Muscle of back (tissue), 3 donors: ENCODE measurements at regions not wholly inside any gene's neighbourhood (a gene's known extent, or its start where the extent isn't known, plus 50 kb on each side); places are given as distances from the start of the nearest gene placed in this dataset.

Experiments
- DNase-seq, 3 donors: peaks; one replicate each; pipeline versions ENCODE4 v3.0.0 to v3.0.0-alpha.2; 2013

DNA sequence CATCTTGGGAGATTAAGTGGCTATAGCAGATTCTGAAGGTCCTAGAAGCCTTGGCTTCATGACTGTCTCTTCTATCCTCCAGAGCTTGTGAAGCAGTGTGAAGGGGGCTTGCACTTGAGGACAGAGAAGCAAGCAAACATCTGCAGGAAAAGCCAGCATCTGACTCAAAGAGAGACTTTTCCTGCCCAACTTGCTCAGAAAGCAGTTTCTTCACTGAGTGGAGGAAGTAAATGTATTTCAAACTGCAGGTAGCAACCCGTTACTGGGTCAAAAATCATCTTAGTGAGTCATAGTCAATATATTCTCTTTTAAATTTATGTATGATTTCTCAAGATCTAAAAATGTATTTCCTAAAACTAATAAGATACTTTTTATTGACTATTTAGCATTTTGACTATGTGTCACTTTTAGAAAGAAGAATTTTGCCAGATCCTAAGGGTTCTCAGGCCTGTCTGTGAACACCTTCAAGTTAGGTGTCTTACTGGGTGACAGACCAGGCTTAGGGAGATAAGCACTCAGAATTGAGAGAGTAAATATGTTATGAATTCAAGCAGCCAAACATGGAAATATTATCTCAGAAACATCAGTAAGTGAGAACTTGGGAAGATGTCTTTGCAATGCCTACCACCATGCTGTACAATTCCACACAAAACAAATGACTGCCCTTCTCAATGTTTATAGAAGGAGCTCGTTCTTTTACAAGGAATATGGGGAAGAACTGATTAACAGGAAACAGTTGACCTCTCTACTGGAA is 72.6 kb upstream of the DMAC1 start:
- DNase-seq = no peak

DNA sequence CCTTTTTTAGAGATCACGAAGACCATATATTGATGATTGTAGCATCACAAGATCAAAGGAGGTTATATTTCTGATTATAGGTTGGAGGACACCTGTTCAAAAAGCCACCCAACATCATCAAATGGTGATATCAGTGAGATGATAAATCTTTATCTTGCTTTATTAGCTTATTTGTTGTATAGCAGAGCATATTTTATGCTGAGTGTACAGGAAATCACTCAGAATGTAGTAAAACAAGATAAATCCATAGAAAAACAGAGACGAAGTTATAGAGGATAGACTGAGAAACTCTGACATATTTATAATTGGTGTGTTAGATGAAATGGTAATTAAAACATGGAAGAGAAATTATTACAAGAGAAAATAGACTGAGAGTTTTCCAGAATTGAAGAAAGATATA is 69.8 kb upstream of the DMAC1 start:
- DNase-seq = no peak

DNA sequence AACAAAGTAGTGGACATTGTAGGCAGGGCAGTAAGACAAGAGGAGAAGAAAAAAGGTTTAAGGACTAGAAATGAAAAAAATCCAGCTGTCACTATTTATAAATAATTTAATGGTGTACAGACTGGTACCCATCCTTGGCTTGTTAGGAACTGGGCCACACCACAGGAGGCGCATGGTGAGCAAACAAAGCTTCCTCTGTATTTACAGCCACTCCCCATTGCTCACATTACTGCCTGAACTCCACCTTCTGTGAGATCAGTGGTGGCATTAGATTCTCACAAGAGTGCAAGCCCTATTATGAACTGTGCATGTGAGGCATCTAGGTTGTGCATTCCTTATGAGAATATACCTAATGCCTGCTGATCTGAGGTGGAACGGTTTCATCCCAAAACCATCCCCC is 62.6 kb upstream of the DMAC1 start:
- no peak for DNase-seq

DNA sequence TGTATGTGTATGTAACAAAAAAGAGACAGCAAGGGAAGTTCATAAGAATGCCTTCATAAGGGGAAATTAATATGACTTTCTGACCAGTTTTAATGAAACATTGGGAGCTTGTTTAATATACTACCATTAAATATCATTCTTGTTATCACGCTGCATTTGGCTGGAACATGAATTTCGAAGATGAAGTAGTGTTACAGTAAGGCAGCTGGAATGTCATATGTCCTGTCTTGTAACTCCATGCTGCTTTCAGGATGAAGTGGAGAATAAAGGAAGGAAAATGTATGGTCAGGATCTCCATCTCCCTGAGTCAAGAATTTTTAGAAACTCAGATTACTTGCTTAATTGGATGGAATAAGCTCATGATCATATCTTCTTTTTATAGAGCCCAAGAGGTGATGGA is 61.5 kb upstream of the DMAC1 start:
- DNase-seq = no peak

DNA sequence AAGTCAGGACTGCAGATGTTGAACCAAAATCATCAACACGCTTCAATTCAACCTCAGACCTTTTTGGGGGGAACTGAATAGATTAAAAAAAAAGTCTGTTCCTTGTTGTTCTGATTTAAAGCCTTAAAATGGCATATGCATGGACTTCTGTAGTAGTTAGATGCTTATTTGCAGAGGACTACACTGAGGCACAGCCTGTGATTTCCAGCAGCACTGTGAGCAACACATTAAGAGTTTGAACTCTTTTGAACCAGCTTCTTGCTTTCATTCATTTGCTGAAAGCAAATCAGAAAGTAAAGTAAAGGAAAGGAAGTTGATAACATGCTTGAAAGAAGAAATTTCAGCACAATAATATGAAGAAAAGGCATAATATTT is 60.7 kb upstream of the DMAC1 start:
- DNase-seq = no peak

DNA sequence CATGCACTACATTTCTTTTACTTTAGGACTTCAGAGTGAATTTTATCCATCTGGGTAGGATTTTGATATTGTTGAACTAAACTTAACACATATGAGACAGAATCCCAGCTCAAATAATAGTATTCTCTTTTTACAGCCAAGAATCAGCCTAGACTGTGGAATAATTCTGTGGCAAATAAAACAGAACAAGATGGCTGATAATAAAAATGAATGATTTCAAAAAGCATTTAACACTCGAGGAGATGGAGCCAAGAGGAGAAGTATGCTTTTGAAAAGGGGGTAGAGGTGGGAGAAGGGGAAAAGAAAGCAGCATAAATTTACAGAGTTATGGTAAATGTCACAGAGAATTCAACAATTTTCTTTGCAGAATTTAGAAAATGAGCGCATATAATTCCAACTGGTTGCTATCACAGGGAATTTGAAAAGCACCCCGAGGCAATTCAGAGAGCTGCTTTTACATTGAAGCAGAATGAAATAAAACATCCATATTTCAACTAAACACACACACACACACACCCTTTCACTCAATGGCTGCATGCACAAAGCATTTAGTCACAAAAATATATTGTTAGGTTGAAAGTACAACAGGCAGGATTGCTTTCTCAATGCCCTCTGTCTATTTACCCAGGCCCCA is 60.2 kb upstream of the DMAC1 start:
- DNase-seq = no peak

DNA sequence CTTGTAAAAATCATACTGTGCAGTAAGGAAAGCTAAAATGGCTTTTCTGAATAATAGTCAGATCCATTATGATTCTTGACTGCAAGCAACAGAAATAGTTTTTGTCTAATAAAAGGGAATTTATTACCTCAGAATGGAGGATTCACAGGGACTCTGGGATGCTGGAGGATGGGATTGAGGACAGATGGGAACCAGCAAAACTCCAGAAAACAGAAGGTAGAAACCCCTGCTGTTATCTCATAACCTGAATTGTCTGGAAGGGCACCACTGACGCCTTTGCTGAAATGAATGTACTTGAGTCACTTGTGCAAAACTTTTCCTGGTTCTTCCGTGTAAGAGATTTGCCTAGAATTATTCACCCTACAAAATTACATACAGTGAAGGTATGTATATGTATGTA is 58.6 kb upstream of the DMAC1 start:
- DNase-seq = no peak

DNA sequence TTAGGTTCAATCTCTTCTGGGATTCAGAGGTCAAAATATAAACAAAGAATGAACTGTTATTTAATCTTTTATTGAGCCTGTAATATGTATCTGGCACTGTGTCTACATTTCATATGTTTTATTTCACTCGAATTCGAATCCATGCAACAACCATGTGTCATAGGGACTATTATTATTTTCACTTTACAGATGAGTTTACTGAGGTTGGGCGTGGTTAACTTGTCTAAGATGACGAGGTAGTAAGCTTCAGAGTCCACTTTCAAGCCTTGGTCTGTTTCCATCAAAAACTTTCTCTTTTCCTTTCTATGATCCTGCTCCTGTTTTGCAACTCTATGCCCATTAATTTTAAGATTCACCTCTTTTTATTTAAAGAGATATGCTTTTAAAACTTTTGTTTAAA is 55.2 kb upstream of the DMAC1 start:
- no peak for DNase-seq
